Stomach (tissue), 8 donors: ENCODE measurements at regions not wholly inside any gene's neighbourhood (a gene's known extent, or its start where the extent isn't known, plus 50 kb on each side); places are given as distances from the start of the nearest gene placed in this dataset.
"Not testable (repeated sequence)": the region's sequence is repeated elsewhere in the genome, so short reads cannot be mapped to it uniquely, and the experiment has no call there.

ENCODE experiments used
- DNase-seq, 2 donors: peaks; one replicate each; pipeline versions ENCODE4 v3.0.0 to v3.0.0-alpha.2; 2013 to 2019
- H3K27ac ChIP-seq, 5 donors: fragments of 200-600 bp in 4 of 5; sonication (generic) in 4 of 5; one replicate each; pipeline ENCODE4 v1.5.1; 2013 to 2019; ENCODE audit warnings: mild to moderate bottlenecking in 1 of 5, moderate library complexity in 1 of 5
- H3K27me3 ChIP-seq, 3 donors: fragments of 200-600 bp; sonication (generic); one replicate each; pipeline ENCODE4 v1.5.1; 2017 to 2019; ENCODE audit warnings: mixed run types in 1 of 3
- H3K36me3 ChIP-seq, 4 donors: fragments of 200-600 bp; sonication (generic); 1 replicate in 3 of 4; 2 replicates in 1 of 4; pipeline ENCODE4 v1.5.1; 2016 to 2019
- H3K4me1 ChIP-seq, 4 donors: fragments of 200-600 bp; sonication (generic); one replicate each; pipeline ENCODE4 v1.5.1; 2016 to 2019
- H3K4me3 ChIP-seq, 4 donors: fragments of 200-600 bp; sonication (generic) in 3 of 4; one replicate each; pipeline ENCODE4 v1.5.1; 2016 to 2019; ENCODE audit warnings: mild to moderate bottlenecking in 1 of 4
- H3K9me3 ChIP-seq, 4 donors: fragments of 200-600 bp; sonication (generic); one replicate each; pipeline ENCODE4 v1.5.1; 2016 to 2019
- EP300 ChIP-seq: sonication (generic); formaldehyde crosslinking; IDR thresholded peaks from one replicate; pipeline ENCODE4 v1.6.1; 2017; ENCODE audit warnings: antibody characterized with exemption
- POLR2A ChIP-seq, 4 donors: fragments of 450-650 bp; IDR thresholded peaks; one replicate each; pipeline ENCODE4 v1.6.1; 2016; ENCODE audit warnings: antibody characterized with exemption in 4 of 4, control low read depth in 2 of 4, mild to moderate bottlenecking in 1 of 4, moderate library complexity in 1 of 4
- POLR2AphosphoS5 ChIP-seq, 3 donors: sonication (generic); formaldehyde crosslinking; IDR thresholded peaks; one replicate each; pipeline ENCODE4 v1.6.1; 2016; ENCODE audit warnings: antibody characterized with exemption in 3 of 3
- WGBS, 5 donors: extraction: QIAGEN DNeasy Blood & Tissue Kit in 3 of 5; methylation state at CpG; one replicate each; pipeline versions ENCODE4 v1.1.5 to v1.1.7; 2013 to 2018; 5-methylcytosine and 5-hydroxymethylcytosine counted together
- intact Hi-C: fragments of 100-400 bp; cut with DNase I; formaldehyde crosslinking; loops from one replicate; pipeline ENCODE4 v1.15.1; 2023; ENCODE audit warnings: low total_unique reads
- TF ChIP-seq, protein P1 (sequence below), 7 experiments: fragments of 450-650 bp in 4 of 7; fragments of 200-600 bp in 3 of 7; sonication (generic) in 3 of 7; IDR thresholded peaks; one replicate each; pipeline ENCODE4 v1.5.1; 2016 to 2019; ENCODE audit warnings: antibody characterized with exemption in 7 of 7, control low read depth in 2 of 7, mild to moderate bottlenecking in 1 of 7
- donor health status: healthy with polysubstance abuse.
- donor health status: Bipolar disorder and iron deficiency.
- donor health status: healthy.

DNA sequence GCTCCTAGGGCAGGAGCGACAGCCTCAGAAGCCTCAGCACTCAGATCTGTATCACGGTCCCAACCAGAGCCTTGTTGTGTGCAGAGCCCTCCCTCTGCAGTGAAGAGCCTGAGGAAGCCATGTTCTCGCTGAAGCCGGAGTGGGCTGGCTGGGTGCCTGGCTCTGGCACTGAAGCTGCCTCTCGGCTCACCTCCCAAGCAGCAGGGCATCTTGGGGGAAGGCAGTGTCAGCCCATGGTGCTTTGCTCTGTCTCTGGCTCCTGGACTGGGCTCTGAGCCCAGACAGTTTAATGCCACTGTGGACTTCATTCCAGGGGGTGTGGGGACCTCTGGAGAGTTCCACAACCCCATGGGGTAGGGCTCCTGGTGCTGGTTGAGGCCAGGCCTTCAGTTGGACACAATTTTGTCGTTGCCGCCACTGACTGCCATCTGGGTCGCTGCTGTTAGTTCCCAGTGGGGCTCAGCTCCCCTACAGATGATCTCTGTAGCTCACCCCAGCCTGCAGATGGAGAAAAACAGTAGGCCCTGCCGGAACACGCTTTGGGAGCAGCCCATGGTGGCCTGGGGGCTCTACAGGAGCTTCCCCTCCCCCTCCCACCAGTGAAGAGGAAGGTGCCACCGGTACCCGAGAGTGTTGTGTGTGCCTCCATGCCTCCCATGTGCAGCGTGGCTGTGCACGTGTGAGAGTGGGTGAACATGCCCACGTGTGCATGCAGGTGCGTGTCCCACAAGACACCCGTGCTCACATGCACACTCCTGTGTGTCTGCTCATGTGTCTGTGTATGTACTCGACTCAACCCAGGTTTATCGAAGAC lies 86.5 kb upstream of the B3GAT1 start:
- DNase-seq, result peak; percentile 28 to 47
- 85 to 93% (median 85%) methylated on average over 10 to 19 of the region's 19 CpGs for WGBS, 5 donors
- Histone ChIP-seq H3K27ac (peak overlapping the region in 3 of 5 donors; percentile 13 to 62 (median 44)), H3K4me3 (no peak overlapping the region), H3K36me3 (no peaks in the 10 kb centered on the region), H3K4me1 (peaks cover 0 to 10% (median 5%) of the 10 kb centered on the region in 4 donors), H3K9me3 (no peaks in the 10 kb centered on the region), H3K27me3 (peaks cover 0 to 18% (median 0%) of the 10 kb centered on the region in 3 donors)
- intact Hi-C loops, result no loop called here
- no peak for TF ChIP-seq POLR2AphosphoS5 (IDR thresholded peaks at IDR 0.05)
- TF ChIP-seq POLR2A (IDR thresholded peaks at IDR 0.05), result no peak
- TF ChIP-seq, protein P1, sequence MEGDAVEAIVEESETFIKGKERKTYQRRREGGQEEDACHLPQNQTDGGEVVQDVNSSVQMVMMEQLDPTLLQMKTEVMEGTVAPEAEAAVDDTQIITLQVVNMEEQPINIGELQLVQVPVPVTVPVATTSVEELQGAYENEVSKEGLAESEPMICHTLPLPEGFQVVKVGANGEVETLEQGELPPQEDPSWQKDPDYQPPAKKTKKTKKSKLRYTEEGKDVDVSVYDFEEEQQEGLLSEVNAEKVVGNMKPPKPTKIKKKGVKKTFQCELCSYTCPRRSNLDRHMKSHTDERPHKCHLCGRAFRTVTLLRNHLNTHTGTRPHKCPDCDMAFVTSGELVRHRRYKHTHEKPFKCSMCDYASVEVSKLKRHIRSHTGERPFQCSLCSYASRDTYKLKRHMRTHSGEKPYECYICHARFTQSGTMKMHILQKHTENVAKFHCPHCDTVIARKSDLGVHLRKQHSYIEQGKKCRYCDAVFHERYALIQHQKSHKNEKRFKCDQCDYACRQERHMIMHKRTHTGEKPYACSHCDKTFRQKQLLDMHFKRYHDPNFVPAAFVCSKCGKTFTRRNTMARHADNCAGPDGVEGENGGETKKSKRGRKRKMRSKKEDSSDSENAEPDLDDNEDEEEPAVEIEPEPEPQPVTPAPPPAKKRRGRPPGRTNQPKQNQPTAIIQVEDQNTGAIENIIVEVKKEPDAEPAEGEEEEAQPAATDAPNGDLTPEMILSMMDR (IDR thresholded peaks at IDR 0.05), result no peak
- no peak for TF ChIP-seq EP300

- intact Hi-C loops, result no loop called here
- Histone ChIP-seq H3K27ac (peak overlapping the region in 3 of 5 donors; percentile 13 to 62 (median 44)), H3K4me3 (no peak overlapping the region), H3K4me1 (peaks cover 0 to 10% (median 5%) of the 10 kb centered on the region in 4 donors), H3K9me3 (no peaks in the 10 kb centered on the region), H3K36me3 (no peaks in the 10 kb centered on the region), H3K27me3 (peaks cover 0 to 15% (median 0%) of the 10 kb centered on the region in 3 donors)
- TF ChIP-seq, protein P1 (IDR thresholded peaks at IDR 0.05), result no peak
- peak in 2 of 3 donors; percentile 31 to 64 for TF ChIP-seq POLR2AphosphoS5 (IDR thresholded peaks at IDR 0.05)
- WGBS, 5 donors, result 7 to 22% (median 11%) methylated on average over 5 of the region's 5 CpGs
- DNase-seq, result peak; percentile 46 to 74
Observed at GRCh38 chr11:134497586-134497985, 85.5 kb upstream of the B3GAT1 start.

DNA sequence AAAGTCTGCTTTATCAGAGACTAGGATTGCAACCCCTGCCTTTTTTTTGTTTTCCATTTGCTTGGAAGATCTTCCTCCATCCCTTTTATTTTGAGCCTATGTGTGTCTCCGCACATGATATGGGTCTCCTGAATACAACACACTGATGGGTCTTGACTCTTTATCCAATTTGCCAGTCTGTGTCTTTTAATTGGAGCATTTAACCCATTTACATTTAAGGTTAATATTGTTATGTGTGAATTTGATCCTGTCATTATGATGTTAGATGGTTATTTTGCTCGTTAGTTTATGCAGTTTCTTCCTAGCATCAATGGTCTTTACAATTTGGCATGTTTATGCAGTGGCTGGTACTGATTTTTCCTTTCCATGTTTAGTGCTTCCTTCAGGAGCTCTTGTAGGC lies 84.0 kb upstream of the B3GAT1 start:
- peaks cover 0 to 10% (median 5%) of the 10 kb centered on the region in 4 donors for H3K4me1 ChIP-seq
- DNase-seq, H3K27ac ChIP-seq, H3K36me3 ChIP-seq, H3K9me3 ChIP-seq, H3K4me3 ChIP-seq, intact Hi-C loops, H3K27me3 ChIP-seq: not testable (repeated sequence)
- 79 to 88% (median 80%) methylated on average over 2 of the region's 2 CpGs for WGBS, 5 donors

DNA sequence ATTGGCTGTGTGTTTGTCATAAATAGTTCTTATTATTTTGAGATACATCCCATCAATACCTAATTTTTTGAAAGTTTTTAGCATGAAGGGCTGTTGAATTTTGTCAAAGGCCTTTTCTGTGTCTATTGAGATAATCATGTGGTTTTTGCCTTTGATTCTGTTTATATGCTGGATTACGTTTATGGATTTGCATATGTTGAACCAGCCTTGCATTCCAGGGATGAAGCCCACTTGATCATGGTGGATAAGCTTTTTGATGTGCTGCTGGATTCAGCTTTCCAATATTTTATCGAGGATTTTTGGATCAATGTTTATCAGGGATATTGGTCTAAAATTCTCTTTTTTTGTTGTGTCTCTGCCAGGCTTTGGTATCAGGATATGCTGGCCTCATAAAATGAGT lies 82.4 kb upstream of the B3GAT1 start:
- H3K4me3 ChIP-seq, H3K27ac ChIP-seq, DNase-seq, H3K36me3 ChIP-seq, H3K27me3 ChIP-seq, H3K9me3 ChIP-seq, intact Hi-C loops: not testable (repeated sequence)
- 82 to 86% (median 83%) methylated on average over 2 of the region's 2 CpGs for WGBS, 5 donors
- H3K4me1 ChIP-seq, result peaks cover 0 to 10% (median 5%) of the 10 kb centered on the region in 4 donors

DNA sequence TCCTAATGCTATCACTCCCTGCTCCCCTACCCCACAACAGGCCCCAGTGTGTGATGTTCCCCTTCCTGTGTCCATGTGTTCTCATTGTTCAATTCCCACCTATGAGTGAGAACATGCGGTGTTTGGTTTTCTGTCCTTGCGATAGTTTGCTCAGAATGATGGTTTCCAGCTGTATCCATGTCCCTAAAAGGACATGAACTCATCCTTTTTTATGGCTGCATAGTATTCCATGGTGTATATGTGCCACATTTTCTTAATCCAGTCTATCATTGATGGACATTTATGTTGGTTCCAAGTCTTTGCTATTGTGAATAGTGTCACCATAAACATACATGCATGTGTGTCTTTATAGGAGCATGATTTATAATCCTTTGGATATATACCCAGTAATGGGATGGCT lies 80.4 kb upstream of the B3GAT1 start:
- intact Hi-C loops, DNase-seq, H3K4me3 ChIP-seq, H3K4me1 ChIP-seq, H3K27ac ChIP-seq, H3K27me3 ChIP-seq, H3K36me3 ChIP-seq, H3K9me3 ChIP-seq: not testable (repeated sequence)
- WGBS, 5 donors, result 90 to 98% (median 94%) methylated on average over 2 of the region's 2 CpGs

- TF ChIP-seq POLR2A (IDR thresholded peaks at IDR 0.05), result no peak
Observed at GRCh38 chr11:134489728-134490127, 77.7 kb upstream of the B3GAT1 start.

More at GRCh38 chr11:134489728-134490127, 77.7 kb upstream of the B3GAT1 start:
- WGBS, 5 donors, result 63 to 71% (median 68%) methylated on average over 5 of the region's 5 CpGs
- H3K36me3 ChIP-seq, result peaks cover 0 to 13% (median 0%) of the 10 kb centered on the region in 4 donors
- peaks cover 0 to 11% (median 0%) of the 10 kb centered on the region in 3 donors for H3K27me3 ChIP-seq
- H3K27ac ChIP-seq, result no peak overlapping the region
- no peak for DNase-seq
- no peak overlapping the region for H3K4me3 ChIP-seq
- H3K4me1 ChIP-seq, result no peaks in the 10 kb centered on the region
- intact Hi-C loops, result no loop called here
- no peaks in the 10 kb centered on the region for H3K9me3 ChIP-seq
